ENCODE measurements at regions not wholly inside any gene's neighbourhood (a gene's known extent, or its start where the extent isn't known, plus 50 kb on each side); places are given as distances from the start of the nearest gene placed in this dataset.

DNA sequence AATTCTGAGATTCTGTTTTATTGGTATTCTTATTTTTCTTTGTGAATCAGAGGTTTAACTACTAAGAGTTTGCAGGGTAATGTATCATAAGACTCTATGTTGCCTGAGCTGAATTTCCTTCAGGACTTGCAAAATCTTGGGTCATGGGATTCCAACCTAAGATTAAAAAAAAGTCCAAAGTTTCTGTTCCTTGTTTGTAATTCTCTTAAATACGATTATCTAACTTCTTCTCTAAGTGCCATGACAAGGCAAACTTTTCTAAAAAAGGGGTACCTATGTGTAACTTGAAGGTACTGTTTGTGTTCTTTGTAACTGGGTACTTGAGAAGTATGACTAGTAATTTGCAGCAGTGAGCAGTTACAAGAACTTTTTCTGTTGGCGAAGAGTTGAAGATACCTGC, 181.3 kb upstream of the ZEB2 start:
- TF ChIP-seq, protein P1, sequence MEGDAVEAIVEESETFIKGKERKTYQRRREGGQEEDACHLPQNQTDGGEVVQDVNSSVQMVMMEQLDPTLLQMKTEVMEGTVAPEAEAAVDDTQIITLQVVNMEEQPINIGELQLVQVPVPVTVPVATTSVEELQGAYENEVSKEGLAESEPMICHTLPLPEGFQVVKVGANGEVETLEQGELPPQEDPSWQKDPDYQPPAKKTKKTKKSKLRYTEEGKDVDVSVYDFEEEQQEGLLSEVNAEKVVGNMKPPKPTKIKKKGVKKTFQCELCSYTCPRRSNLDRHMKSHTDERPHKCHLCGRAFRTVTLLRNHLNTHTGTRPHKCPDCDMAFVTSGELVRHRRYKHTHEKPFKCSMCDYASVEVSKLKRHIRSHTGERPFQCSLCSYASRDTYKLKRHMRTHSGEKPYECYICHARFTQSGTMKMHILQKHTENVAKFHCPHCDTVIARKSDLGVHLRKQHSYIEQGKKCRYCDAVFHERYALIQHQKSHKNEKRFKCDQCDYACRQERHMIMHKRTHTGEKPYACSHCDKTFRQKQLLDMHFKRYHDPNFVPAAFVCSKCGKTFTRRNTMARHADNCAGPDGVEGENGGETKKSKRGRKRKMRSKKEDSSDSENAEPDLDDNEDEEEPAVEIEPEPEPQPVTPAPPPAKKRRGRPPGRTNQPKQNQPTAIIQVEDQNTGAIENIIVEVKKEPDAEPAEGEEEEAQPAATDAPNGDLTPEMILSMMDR (IDR thresholded peaks at IDR 0.05), result no peak
- no peak for TF ChIP-seq POLR2AphosphoS5 (IDR thresholded peaks at IDR 0.05; ENCODE audit: low read depth, low read length)
